BE2C (cell line): ENCODE measurements at regions not wholly inside any gene's neighbourhood (a gene's known extent, or its start where the extent isn't known, plus 50 kb on each side); places are given as distances from the start of the nearest gene placed in this dataset.

ENCODE experiments used
- DNase-seq: peaks from one replicate; pipeline ENCODE4 v3.0.0-alpha.2; 2020
- H3K27me3 ChIP-seq: fragments of 250-450 bp; sonication (Bioruptor Pico); 2 replicates; pipeline ENCODE4 v1.5.1; 2020; ENCODE audit warnings: mild to moderate bottlenecking
- H3K36me3 ChIP-seq: fragments of 250-450 bp; sonication (Bioruptor Pico); 2 replicates; pipeline ENCODE4 v1.5.1; 2020; ENCODE audit warnings: mild to moderate bottlenecking
- H3K4me1 ChIP-seq: fragments of 250-450 bp; sonication (Bioruptor Pico); 2 replicates; pipeline ENCODE4 v1.5.1; 2020
- H3K4me3 ChIP-seq: 2 replicates; pipeline ENCODE4 v1.5.1; 2011; ENCODE audit warnings: low read depth, low read length
- H3K9me3 ChIP-seq: fragments of 250-450 bp; sonication (Bioruptor Pico); 2 replicates; pipeline ENCODE4 v1.5.1; 2020
- TF ChIP-seq, protein P1 (sequence below): IDR thresholded peaks from 2 replicates; pipeline ENCODE4 v1.5.1; 2012; ENCODE audit warnings: mild to moderate bottlenecking, low read depth, low read length

DNA sequence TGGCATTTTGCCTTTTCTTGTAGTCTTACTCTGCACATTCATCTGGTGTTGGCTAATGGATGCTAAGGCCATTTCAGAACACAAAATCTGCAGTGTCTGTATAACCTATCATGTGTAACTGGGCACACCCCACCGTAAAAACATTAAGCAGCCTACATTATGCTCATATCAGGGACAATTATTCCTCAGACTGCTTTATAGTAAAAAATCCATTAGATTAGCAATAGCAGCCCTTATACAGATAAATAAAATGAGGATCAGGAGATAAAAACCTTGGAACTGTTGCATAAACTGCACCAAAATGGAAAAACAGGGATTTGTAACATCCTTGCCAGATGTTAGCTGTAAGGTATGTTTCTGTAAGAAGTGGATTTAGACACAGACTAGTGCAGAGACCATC lies 288.8 kb downstream of the HS3ST1 start:
- H3K9me3 ChIP-seq: no peaks in the 10 kb centered on the region
- no peaks in the 10 kb centered on the region for H3K27me3 ChIP-seq
- no peak overlapping the region for H3K4me3 ChIP-seq
- TF ChIP-seq, protein P1, sequence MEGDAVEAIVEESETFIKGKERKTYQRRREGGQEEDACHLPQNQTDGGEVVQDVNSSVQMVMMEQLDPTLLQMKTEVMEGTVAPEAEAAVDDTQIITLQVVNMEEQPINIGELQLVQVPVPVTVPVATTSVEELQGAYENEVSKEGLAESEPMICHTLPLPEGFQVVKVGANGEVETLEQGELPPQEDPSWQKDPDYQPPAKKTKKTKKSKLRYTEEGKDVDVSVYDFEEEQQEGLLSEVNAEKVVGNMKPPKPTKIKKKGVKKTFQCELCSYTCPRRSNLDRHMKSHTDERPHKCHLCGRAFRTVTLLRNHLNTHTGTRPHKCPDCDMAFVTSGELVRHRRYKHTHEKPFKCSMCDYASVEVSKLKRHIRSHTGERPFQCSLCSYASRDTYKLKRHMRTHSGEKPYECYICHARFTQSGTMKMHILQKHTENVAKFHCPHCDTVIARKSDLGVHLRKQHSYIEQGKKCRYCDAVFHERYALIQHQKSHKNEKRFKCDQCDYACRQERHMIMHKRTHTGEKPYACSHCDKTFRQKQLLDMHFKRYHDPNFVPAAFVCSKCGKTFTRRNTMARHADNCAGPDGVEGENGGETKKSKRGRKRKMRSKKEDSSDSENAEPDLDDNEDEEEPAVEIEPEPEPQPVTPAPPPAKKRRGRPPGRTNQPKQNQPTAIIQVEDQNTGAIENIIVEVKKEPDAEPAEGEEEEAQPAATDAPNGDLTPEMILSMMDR: no peak
- no peak for DNase-seq
- no peaks in the 10 kb centered on the region for H3K36me3 ChIP-seq
- H3K4me1 ChIP-seq: no peaks in the 10 kb centered on the region

DNA sequence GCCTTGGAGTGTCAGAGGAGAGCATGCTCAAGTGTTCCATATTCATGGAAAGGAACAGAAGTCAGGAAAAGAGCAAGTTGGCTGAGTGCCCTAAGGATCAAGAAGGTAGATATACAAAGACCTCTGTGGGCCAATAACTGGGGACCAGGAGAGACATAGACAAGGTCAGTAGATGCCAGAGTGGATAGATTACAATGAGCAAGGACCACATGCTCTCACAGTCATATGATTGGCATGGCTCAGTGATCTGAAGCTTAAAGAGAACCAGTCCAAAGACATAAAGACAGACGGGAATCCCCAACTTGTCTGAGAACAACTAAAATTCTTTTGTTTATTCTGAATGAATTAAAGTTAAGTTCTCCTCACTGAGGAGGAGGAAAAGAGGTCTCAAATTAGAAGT lies 289.7 kb downstream of the HS3ST1 start:
- no peaks in the 10 kb centered on the region for H3K36me3 ChIP-seq
- DNase-seq: no peak
- H3K27me3 ChIP-seq: no peaks in the 10 kb centered on the region
- TF ChIP-seq, protein P1: no peak
- H3K9me3 ChIP-seq: no peaks in the 10 kb centered on the region
- H3K4me1 ChIP-seq: no peaks in the 10 kb centered on the region
- H3K4me3 ChIP-seq: no peak overlapping the region

DNA sequence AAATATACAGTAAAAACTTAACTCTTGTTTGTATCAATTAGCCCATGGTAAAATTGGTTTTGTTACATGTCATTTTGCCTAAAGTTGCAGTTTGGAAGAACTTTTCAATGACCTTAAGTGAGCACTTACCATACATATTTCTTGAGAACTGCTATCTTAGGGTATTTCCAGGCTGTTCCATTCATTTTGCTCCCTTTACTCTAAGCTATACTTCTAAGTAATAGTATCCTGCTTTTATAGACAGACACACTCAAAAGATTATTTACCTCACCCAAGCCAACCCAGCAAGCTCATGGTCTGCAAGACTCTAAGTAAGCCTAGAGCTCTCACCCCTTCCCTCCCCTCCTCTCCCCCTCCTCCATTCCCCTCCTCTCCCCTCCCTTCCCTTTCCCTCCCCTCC lies 294.0 kb downstream of the HS3ST1 start:
- no peaks in the 10 kb centered on the region for H3K4me1 ChIP-seq
- no peaks in the 10 kb centered on the region for H3K36me3 ChIP-seq
- no peak overlapping the region for H3K4me3 ChIP-seq
- TF ChIP-seq, protein P1: no peak
- no peak for DNase-seq
- H3K27me3 ChIP-seq: no peaks in the 10 kb centered on the region
- no peaks in the 10 kb centered on the region for H3K9me3 ChIP-seq

DNA sequence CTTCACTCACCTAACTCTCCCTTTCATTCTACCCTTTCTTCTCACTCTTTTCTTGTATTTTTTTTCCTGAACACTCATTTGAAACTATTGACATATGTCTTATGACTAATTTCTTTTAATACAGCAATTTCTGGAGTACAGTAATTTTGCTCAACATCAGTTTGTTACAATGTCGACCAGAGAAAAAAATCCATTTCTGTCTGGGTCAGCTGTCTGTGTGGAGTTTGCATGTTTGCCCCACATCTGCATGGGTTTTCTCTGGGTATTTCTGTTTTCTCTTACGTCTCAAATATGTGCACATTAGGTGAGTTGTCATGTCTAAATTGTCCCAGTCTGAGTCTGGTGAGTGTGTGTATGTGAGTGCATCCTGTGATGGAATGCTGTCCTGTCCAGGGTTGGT lies 294.8 kb downstream of the HS3ST1 start:
- Histone ChIP-seq H3K27me3 (no peaks in the 10 kb centered on the region), H3K36me3 (no peaks in the 10 kb centered on the region), H3K9me3 (no peaks in the 10 kb centered on the region), H3K4me1 (no peaks in the 10 kb centered on the region), H3K4me3 (no peak overlapping the region)
- DNase-seq: no peak
- TF ChIP-seq, protein P1: no peak

DNA sequence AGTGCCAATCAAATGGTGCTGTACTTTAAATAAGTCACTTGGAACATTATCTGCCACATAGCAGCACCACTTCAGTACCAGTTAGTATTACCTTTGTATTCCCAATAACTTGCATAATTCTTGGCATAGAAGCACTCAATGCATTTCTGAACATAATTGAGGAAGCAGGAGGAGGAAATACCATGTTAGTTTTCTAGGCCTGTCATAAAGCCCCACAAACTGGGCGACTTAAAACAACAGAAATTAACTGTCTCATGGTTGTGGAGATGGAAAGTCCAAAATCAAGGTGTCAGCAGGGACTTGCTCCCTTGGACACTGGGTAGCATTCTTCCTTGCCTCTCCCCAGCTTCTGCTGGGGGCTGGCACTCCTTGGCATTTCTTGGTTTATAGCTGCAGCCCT lies 296.2 kb downstream of the HS3ST1 start:
- H3K4me3 ChIP-seq: no peak overlapping the region
- no peaks in the 10 kb centered on the region for H3K9me3 ChIP-seq
- no peaks in the 10 kb centered on the region for H3K36me3 ChIP-seq
- DNase-seq: no peak
- TF ChIP-seq, protein P1: no peak
- H3K27me3 ChIP-seq: no peaks in the 10 kb centered on the region
- no peaks in the 10 kb centered on the region for H3K4me1 ChIP-seq

DNA sequence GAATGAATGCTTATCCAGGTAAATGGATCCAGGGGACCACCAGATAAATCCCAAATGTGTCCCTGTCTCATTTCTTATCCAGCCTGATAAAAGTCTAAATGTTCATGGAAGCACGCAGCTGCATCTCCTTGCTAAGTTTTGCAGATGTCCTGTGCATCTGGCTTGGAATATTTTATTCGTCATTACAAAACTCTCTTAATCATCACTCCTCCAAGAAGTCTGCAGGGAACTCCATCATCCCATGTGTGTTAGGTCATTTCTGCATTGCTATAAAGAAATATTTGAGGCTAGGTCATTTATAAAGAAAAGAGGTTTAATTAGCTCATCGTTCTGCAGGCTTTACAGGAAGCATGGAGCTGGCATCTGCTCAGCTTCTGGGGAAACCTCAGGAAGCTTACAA lies 297.2 kb downstream of the HS3ST1 start:
- no peak overlapping the region for H3K4me3 ChIP-seq
- H3K4me1 ChIP-seq: no peaks in the 10 kb centered on the region
- H3K36me3 ChIP-seq: no peaks in the 10 kb centered on the region
- peaks cover under 1% of the 10 kb centered on the region; the same call in 1 of the 2 replicates for H3K9me3 ChIP-seq
- TF ChIP-seq, protein P1: no peak
- H3K27me3 ChIP-seq: no peaks in the 10 kb centered on the region
- DNase-seq: no peak
